Smooth muscle cell (in vitro differentiated cells): ENCODE measurements at regions not wholly inside any gene's neighbourhood (a gene's known extent, or its start where the extent isn't known, plus 50 kb on each side); places are given as distances from the start of the nearest gene placed in this dataset.

ENCODE experiments used
- DNase-seq: peaks from one replicate; lab custom pipeline; 2025; ENCODE audit not compliant: unreplicated experiment; lab: John Stamatoyannopoulos, UW
- H2AFZ ChIP-seq: fragments of 200-600 bp; sonication (generic); 2 replicates; pipeline ENCODE4 v1.6.0; 2016; ENCODE audit warnings: antibody characterized with exemption, low read depth, mild to moderate bottlenecking
- H3F3A ChIP-seq: fragments of 200-600 bp; sonication (generic); 2 replicates; pipeline ENCODE4 v1.6.0; 2017; ENCODE audit warnings: antibody characterized with exemption, low read depth
- H3K27ac ChIP-seq: fragments of 200-600 bp; sonication (generic); 2 replicates; pipeline ENCODE4 v1.5.1; 2016; ENCODE audit warnings: low read depth, mild to moderate bottlenecking
- H3K27me3 ChIP-seq: fragments of 200-600 bp; sonication (generic); 2 replicates; pipeline ENCODE4 v1.6.1; 2016; ENCODE audit warnings: low read depth, mild to moderate bottlenecking
- H3K36me3 ChIP-seq: fragments of 200-600 bp; sonication (generic); 2 replicates; pipeline ENCODE4 v1.5.1; 2016; ENCODE audit warnings: low read depth
- H3K4me1 ChIP-seq: fragments of 200-600 bp; sonication (generic); 2 replicates; pipeline ENCODE4 v1.5.1; 2016; ENCODE audit warnings: low read depth
- H3K4me2 ChIP-seq: fragments of 200-600 bp; sonication (generic); 2 replicates; pipeline ENCODE4 v1.6.0; 2016; ENCODE audit warnings: mild to moderate bottlenecking
- H3K4me3 ChIP-seq: fragments of 200-600 bp; sonication (generic); 2 replicates; pipeline ENCODE4 v1.5.1; 2016; ENCODE audit warnings: mild to moderate bottlenecking
- H3K79me2 ChIP-seq: fragments of 200-600 bp; sonication (generic); 2 replicates; pipeline ENCODE4 v1.6.0; 2016; ENCODE audit warnings: low read depth, mild to moderate bottlenecking
- H3K9ac ChIP-seq: fragments of 200-600 bp; sonication (generic); 2 replicates; pipeline ENCODE4 v1.6.0; 2016; ENCODE audit warnings: low read depth
- H3K9me3 ChIP-seq: fragments of 200-600 bp; sonication (generic); replicated peaks from 2 replicates; pipeline ENCODE4 v1.5.1; 2016; ENCODE audit warnings: low read depth
- H4K20me1 ChIP-seq: fragments of 200-600 bp; sonication (generic); 2 replicates; pipeline ENCODE4 v1.6.0; 2016; ENCODE audit warnings: low read depth
- WGBS: methylation state at CpG from one replicate; pipeline ENCODE4 v1.1.7; 2016; ENCODE audit warnings: low lambda C conversion rate; 5-methylcytosine and 5-hydroxymethylcytosine counted together
- TF ChIP-seq, protein P1 (sequence below): fragments of 200-600 bp; sonication (generic); IDR thresholded peaks from 2 replicates; pipeline ENCODE4 v1.5.1; 2017; ENCODE audit warnings: borderline replicate concordance, mild to moderate bottlenecking, antibody characterized with exemption; ENCODE audit not compliant: insufficient read depth, poor library complexity, severe bottlenecking

DNA sequence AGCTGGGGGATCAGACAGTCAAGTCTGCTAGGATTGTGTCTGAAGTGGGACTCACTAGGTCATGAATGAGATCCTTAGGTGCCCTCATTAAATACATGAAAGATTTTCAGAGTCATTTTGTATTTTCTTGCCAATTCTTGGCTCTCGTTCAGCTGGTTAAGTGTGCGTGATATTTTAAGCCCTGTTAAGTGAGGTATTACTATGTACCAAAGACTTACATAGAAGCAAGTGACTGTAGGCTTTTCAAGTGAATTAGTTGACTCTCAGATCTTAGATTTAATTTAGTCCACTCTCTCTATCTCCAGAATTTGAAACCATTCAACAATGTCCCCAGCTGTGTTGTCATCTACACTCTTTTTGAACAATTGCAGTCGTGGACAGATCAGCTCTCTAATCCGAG, 219.4 kb downstream of the FOXL1 start:
- Histone ChIP-seq H4K20me1 (no peaks in the 10 kb centered on the region), H3K36me3 (no peaks in the 10 kb centered on the region), H3K4me2 (no peak overlapping the region), H3K9me3 (no peaks in the 10 kb centered on the region), H3K79me2 (no peaks in the 10 kb centered on the region), H3K4me1 (peaks cover 6% of the 10 kb centered on the region), H3K27ac (no peak overlapping the region), H3K27me3 (peaks cover 10% of the 10 kb centered on the region), H3K9ac (no peak overlapping the region), H3K4me3 (no peak overlapping the region), H3F3A (no peaks in the 10 kb centered on the region), H2AFZ (no peak overlapping the region)
- 90% methylated on average over 4 of the region's 4 CpGs for WGBS
- DNase-seq, result no peak
- TF ChIP-seq, protein P1, sequence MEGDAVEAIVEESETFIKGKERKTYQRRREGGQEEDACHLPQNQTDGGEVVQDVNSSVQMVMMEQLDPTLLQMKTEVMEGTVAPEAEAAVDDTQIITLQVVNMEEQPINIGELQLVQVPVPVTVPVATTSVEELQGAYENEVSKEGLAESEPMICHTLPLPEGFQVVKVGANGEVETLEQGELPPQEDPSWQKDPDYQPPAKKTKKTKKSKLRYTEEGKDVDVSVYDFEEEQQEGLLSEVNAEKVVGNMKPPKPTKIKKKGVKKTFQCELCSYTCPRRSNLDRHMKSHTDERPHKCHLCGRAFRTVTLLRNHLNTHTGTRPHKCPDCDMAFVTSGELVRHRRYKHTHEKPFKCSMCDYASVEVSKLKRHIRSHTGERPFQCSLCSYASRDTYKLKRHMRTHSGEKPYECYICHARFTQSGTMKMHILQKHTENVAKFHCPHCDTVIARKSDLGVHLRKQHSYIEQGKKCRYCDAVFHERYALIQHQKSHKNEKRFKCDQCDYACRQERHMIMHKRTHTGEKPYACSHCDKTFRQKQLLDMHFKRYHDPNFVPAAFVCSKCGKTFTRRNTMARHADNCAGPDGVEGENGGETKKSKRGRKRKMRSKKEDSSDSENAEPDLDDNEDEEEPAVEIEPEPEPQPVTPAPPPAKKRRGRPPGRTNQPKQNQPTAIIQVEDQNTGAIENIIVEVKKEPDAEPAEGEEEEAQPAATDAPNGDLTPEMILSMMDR, result no peak

DNA sequence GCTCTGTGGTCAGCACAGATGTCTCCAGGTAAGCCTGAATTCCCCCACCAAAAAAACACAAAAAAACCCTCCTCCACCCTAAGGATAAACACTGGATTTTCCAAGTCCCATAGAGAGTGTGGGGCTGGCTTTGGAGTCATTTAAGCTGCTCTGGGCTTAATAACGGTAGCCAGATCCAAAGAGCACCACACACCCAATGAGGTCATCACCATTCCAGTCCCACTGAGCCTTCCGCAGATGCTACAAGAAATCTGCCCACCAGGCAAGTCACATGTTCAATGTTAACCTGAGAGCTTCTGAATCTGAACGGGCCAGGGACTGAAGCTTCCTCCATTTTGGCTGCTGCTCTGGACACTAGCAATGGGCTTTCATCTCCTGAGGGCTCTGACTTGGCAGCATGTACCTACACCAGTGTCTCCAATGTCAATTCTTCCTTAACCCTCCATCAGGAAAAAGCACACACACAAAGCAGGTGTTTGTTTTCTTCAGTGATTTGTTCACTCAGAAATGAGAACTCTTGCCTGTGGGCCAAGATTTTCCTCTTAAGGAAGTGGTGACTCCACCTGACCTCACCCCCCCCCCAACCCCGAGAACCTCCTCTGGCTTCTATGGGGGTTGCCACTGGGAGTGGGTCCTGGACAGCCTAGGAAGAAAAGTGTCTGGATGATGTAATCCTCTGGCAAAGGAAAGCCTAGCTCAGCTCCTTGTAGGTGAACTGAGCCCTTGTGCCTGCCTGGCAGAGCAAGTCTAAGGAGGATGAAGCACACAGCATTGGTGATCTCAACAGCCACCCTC, 220.1 kb downstream of the FOXL1 start:
- no peak overlapping the region for H3K27ac ChIP-seq
- no peak for DNase-seq
- no peak overlapping the region for H2AFZ ChIP-seq
- peaks cover 10% of the 10 kb centered on the region for H3K27me3 ChIP-seq
- H3K9me3 ChIP-seq, result no peaks in the 10 kb centered on the region
- peaks cover 4% of the 10 kb centered on the region for H3K4me1 ChIP-seq
- no peak overlapping the region for H3K4me3 ChIP-seq
- no peak overlapping the region for H3K9ac ChIP-seq
- TF ChIP-seq, protein P1, result no peak
- H3K79me2 ChIP-seq, result no peaks in the 10 kb centered on the region
- 42% methylated on average over 4 of the region's 4 CpGs for WGBS
- H3F3A ChIP-seq, result no peaks in the 10 kb centered on the region
- no peaks in the 10 kb centered on the region for H4K20me1 ChIP-seq
- no peak overlapping the region for H3K4me2 ChIP-seq
- H3K36me3 ChIP-seq, result no peaks in the 10 kb centered on the region

DNA sequence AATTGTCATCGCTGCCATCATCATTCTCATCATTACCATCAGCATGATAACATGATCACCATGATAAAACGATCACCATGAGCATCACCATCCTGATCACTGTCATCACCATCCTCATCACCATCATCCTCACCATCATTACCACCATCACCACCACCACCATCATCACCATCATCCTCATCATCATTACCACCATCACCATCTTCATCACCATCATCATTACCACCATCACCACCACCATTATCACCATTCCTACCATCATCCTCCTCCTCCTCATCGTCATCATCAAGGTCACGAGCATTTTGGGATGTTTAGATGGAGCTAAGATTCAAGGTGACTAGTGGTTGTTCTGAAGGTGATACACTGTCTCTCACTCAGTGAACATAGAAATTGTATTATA, 221.0 kb downstream of the FOXL1 start:
- no peaks in the 10 kb centered on the region for H3F3A ChIP-seq
- H3K9ac ChIP-seq, result no peak overlapping the region
- peaks cover 10% of the 10 kb centered on the region for H3K27me3 ChIP-seq
- TF ChIP-seq, protein P1, result no peak
- no peaks in the 10 kb centered on the region for H3K36me3 ChIP-seq
- WGBS, result 89% methylated on average over 4 of the region's 4 CpGs
- H3K4me1 ChIP-seq, result peaks cover 4% of the 10 kb centered on the region
- no peaks in the 10 kb centered on the region for H3K79me2 ChIP-seq
- H3K4me2 ChIP-seq, result no peak overlapping the region
- H2AFZ ChIP-seq, result no peak overlapping the region
- no peaks in the 10 kb centered on the region for H3K9me3 ChIP-seq
- DNase-seq, result no peak
- no peak overlapping the region for H3K27ac ChIP-seq
- H4K20me1 ChIP-seq, result no peaks in the 10 kb centered on the region
- H3K4me3 ChIP-seq, result no peak overlapping the region

DNA sequence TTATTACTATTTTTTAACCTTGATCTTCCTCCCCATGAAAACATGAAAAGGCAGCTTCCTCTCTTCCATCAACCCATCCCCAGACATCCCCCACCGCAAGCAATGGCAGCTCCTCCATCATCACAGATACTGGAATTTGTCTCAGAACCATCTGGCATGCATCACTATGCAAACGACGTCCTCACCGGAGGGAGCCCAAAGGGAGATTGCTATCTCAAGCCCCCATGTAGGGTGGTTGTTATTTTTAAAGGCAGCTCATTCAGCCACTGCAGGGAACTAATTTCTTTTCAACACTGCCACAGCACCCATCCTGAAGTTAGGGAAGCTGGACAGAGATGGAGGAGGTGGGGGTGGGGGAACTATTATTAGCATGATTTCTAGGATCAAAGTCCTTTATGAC, 222.5 kb downstream of the FOXL1 start:
- Histone ChIP-seq H3K27ac (no peak overlapping the region), H3K4me3 (no peak overlapping the region), H3K9me3 (no peaks in the 10 kb centered on the region), H4K20me1 (no peaks in the 10 kb centered on the region), H3F3A (no peaks in the 10 kb centered on the region), H3K27me3 (peaks cover 10% of the 10 kb centered on the region), H2AFZ (no peak overlapping the region), H3K9ac (no peak overlapping the region), H3K4me1 (peaks cover 4% of the 10 kb centered on the region), H3K79me2 (no peaks in the 10 kb centered on the region), H3K36me3 (no peaks in the 10 kb centered on the region), H3K4me2 (no peak overlapping the region)
- TF ChIP-seq, protein P1, result no peak
- 16% methylated on average over 4 of the region's 4 CpGs for WGBS
- DNase-seq, result no peak
